ENCODE measurements at regions not wholly inside any gene's neighbourhood (a gene's known extent, or its start where the extent isn't known, plus 50 kb on each side); places are given as distances from the start of the nearest gene placed in this dataset.
"Not testable (repeated sequence)": the region's sequence is repeated elsewhere in the genome, so short reads cannot be mapped to it uniquely, and the experiment has no call there.

- Mint-ChIP-seq H3K27ac (peak overlapping the region; percentile 54 to 96 (median 92)), H3K36me3 (peaks cover 4 to 16% (median 12%) of the 10 kb centered on the region in 3 donors), H3K4me3 (peak overlapping the region in 4 of 5 donors; percentile 9 to 73 (median 34)), H3K4me1 (peaks cover 37 to 38% of the 10 kb centered on the region in 2 donors)
- not testable (repeated sequence) for H3K27me3 Mint-ChIP-seq (ENCODE audit: low read depth in 3 of 3); DNase-seq; H3K9me3 Mint-ChIP-seq
Measured at GRCh38 chr22:38375784-38376183, 58.6 kb upstream of the CSNK1E start.

DNA sequence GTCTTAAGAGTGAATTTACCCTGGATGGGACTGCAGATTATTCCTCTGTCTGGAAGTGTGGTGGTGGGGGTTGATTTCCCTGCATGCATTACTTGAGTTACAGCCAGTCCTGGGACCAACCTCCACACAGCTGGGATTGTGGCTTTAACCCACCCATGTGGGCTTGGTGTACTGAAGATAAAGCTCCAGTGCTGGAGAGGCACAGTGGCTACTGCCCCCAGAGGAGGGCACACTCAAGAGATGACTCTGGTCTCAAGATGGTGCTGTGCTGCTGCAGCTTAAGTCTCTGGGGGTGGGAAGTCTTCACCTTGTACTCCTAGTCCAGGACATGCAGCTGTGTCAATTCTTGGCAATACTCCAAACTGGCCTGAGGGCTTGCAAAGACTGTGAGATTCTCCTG is 57.8 kb upstream of the CSNK1E start:
- Mint-ChIP-seq H3K27ac (peak overlapping the region; percentile 86 to 96 (median 92)), H3K36me3 (peaks cover 4 to 16% (median 12%) of the 10 kb centered on the region in 3 donors), H3K4me3 (peak overlapping the region in 4 of 5 donors; percentile 29 to 73 (median 50)), H3K4me1 (peaks cover 37 to 38% of the 10 kb centered on the region in 2 donors)
- H3K9me3 Mint-ChIP-seq; H3K27me3 Mint-ChIP-seq (ENCODE audit: low read depth in 3 of 3); DNase-seq: not testable (repeated sequence)

DNA sequence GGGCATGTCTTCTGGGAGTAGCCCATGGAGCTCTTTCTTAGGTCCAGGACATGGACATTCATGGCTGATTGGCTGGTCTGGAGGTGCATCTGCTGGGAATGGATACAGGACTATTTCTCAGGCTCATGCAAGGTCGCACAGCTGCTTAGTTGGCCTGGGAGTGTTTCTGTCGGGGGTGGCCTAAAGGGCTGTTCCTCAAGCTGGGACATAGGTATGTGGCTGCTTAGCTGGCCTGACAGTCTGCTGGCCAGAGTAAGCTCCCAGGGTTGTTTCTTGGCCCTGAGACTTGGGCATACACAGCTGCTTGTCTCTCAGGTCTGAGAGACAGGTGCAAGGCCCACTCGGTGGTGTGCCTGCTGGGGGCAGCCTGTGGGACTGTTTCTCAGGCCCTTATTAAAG is 57.2 kb upstream of the CSNK1E start:
- H3K36me3 Mint-ChIP-seq: peaks cover 4 to 12% (median 11%) of the 10 kb centered on the region in 3 donors
- not testable (repeated sequence) for H3K9me3 Mint-ChIP-seq; H3K27me3 Mint-ChIP-seq (ENCODE audit: low read depth in 3 of 3); DNase-seq
- H3K4me1 Mint-ChIP-seq: peaks cover 37 to 39% of the 10 kb centered on the region in 2 donors
- peak overlapping the region; percentile 61 to 77 (median 70) for H3K4me3 Mint-ChIP-seq
- peak overlapping the region; percentile 86 to 96 (median 92) for H3K27ac Mint-ChIP-seq

- H3K27ac Mint-ChIP-seq: peak overlapping the region; percentile 86 to 96 (median 92)
- peaks cover 4 to 12% (median 11%) of the 10 kb centered on the region in 3 donors for H3K36me3 Mint-ChIP-seq
- H3K4me3 Mint-ChIP-seq: peak overlapping the region; percentile 61 to 77 (median 70)
- H3K27me3 Mint-ChIP-seq (ENCODE audit: low read depth in 3 of 3); H3K9me3 Mint-ChIP-seq: not testable (repeated sequence)
- peaks cover 37 to 44% of the 10 kb centered on the region in 2 donors for H3K4me1 Mint-ChIP-seq
- peak; percentile 60 to 70 (median 61) for DNase-seq
Measured at GRCh38 chr22:38373783-38374432, 56.7 kb upstream of the CSNK1E start.

GRCh38 chr22:38372665-38373064 is 55.4 kb upstream of the CSNK1E start:
- not testable (repeated sequence) for H3K9me3 Mint-ChIP-seq; DNase-seq; H3K4me3 Mint-ChIP-seq; H3K27me3 Mint-ChIP-seq (ENCODE audit: low read depth in 3 of 3)
- Mint-ChIP-seq H3K36me3 (peaks cover 0 to 11% (median 4%) of the 10 kb centered on the region in 3 donors), H3K4me1 (peaks cover 37 to 44% of the 10 kb centered on the region in 2 donors), H3K27ac (peak overlapping the region in 5 of 6 donors; percentile 8 to 91 (median 38))

DNA sequence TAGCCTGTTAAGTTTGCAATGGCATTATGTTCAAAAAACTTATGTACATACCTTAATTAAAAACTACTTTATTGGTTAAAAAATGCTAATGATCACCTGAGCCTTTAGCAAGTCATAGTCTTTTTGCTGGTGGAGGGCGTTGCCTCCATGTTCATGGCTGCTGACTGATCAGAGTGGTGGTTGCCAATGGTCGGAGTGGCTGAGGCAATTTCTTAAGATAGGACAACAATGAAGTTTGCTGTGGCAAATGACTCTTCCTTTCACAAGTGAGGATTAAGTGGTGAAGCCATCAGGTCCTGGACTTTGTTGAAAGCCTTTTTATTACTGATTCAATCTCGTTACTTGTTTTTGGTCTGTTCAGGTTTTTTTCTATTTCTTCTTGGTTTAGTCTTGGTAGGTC is 53.3 kb upstream of the CSNK1E start:
- not testable (repeated sequence) for H3K9me3 Mint-ChIP-seq; DNase-seq; H3K4me3 Mint-ChIP-seq; H3K27me3 Mint-ChIP-seq (ENCODE audit: low read depth in 3 of 3)
- H3K36me3 Mint-ChIP-seq: peaks cover 0 to 14% (median 8%) of the 10 kb centered on the region in 3 donors
- peaks cover 25 to 32% of the 10 kb centered on the region in 2 donors for H3K4me1 Mint-ChIP-seq
- H3K27ac Mint-ChIP-seq: peak overlapping the region in 1 of 6 donors; percentile 40

- not testable (repeated sequence) for H3K27me3 Mint-ChIP-seq (ENCODE audit: low read depth in 3 of 3); H3K4me3 Mint-ChIP-seq; H3K9me3 Mint-ChIP-seq; DNase-seq
- Mint-ChIP-seq H3K4me1 (peaks cover 11 to 19% of the 10 kb centered on the region in 2 donors), H3K27ac (peak overlapping the region in 3 of 6 donors; percentile 55 to 69 (median 67)), H3K36me3 (peaks cover 0 to 20% (median 16%) of the 10 kb centered on the region in 3 donors)
Measured at GRCh38 chr22:38369132-38369531, 51.9 kb upstream of the CSNK1E start.
